ENCODE measurements at regions not wholly inside any gene's neighbourhood (a gene's known extent, or its start where the extent isn't known, plus 50 kb on each side); places are given as distances from the start of the nearest gene placed in this dataset.

GRCh38 chr9:1320051-1320557, 269.9 kb downstream of the DMRT2 start:
- H3K27ac ChIP-seq (ENCODE audit: low read depth in 1 of 2, low read length in 2 of 2) = no peak overlapping the region
- H3K9me3 ChIP-seq (ENCODE audit: control insufficient read depth in 4 of 4, low read length in 3 of 4) = peaks cover 0 to 2% (median 0%) of the 10 kb centered on the region in 4 donors
- TF ChIP-seq NR2F2 (IDR thresholded peaks at IDR 0.05) (no peak), REST (IDR thresholded peaks at IDR 0.05) (no peak), FOXA2 (IDR thresholded peaks at IDR 0.05) (no peak), ATF3 (IDR thresholded peaks at IDR 0.05) (no peak), RAD21 (IDR thresholded peaks at IDR 0.05) (no peak), GABPA (IDR thresholded peaks at IDR 0.05 in 1 of 2, conservative IDR thresholded peaks at IDR 0.05 in 1 of 2) (no peak), ZBTB33 (IDR thresholded peaks at IDR 0.05) (no peak), HNF4G (IDR thresholded peaks at IDR 0.05) (no peak), CTCF (IDR thresholded peaks at IDR 0.05; ENCODE audit: low read depth, low read length, missing input control) (no peak), SP1 (IDR thresholded peaks at IDR 0.05) (no peak), TAF1 (conservative IDR thresholded peaks at IDR 0.05) (no peak), RXRA (IDR thresholded peaks at IDR 0.05) (no peak), EGR1 (IDR thresholded peaks at IDR 0.05; ENCODE audit: low read depth in 2 of 2) (no peak), YY1 (IDR thresholded peaks at IDR 0.05) (no peak), FOXA1 (IDR thresholded peaks at IDR 0.05) (no peak), HNF4A (conservative IDR thresholded peaks at IDR 0.05) (no peak), JUND (IDR thresholded peaks at IDR 0.05) (no peak), MAX (IDR thresholded peaks at IDR 0.05) (no peak)
- DNase-seq (ENCODE audit: low spot score) = no peak
- no peaks in the 10 kb centered on the region for H3K36me3 ChIP-seq (ENCODE audit: control insufficient read depth in 4 of 4, insufficient read depth in 3 of 4, low read depth in 1 of 4, low read length in 3 of 4)
- 92% methylated on average over 5 of the region's 5 CpGs for WGBS
- H3K4me1 ChIP-seq (ENCODE audit: control insufficient read depth in 4 of 4, insufficient read depth in 4 of 4, low read length in 3 of 4) = no peaks in the 10 kb centered on the region
- no peak overlapping the region for H3K4me3 ChIP-seq (ENCODE audit: low read depth in 1 of 3, low read length in 3 of 3)
- H3K27me3 ChIP-seq (ENCODE audit: control insufficient read depth in 4 of 4, insufficient read depth in 4 of 4, low read length in 3 of 4) = no peaks in the 10 kb centered on the region
- no peak overlapping the region for H3K9ac ChIP-seq (ENCODE audit: low read depth in 1 of 2, low read length in 2 of 2)

Data from liver (tissue), 8 donors.